ENCODE measurements at regions not wholly inside any gene's neighbourhood (a gene's known extent, or its start where the extent isn't known, plus 50 kb on each side); places are given as distances from the start of the nearest gene placed in this dataset.
"Not testable (repeated sequence)": the region's sequence is repeated elsewhere in the genome, so short reads cannot be mapped to it uniquely, and the experiment has no call there.

DNA sequence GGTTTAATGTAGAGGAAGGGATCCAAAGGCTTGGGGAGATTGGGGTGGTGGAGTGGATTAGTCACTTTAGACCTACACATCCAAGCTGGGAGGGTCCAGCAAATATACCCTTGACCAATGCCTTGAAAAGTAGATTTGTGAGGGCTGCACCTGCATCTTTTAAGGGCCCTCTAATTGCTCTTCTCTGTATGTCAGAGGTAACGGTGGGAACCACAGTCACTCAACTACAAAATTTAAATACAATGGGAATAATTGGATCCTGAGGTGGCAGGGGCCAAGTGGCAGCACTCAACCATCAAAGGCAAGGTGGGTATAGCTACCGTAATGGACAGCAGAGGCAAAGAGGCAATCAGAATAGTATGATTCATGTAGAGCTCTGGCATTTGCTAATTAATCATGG lies 833.7 kb upstream of the ARRDC3 start:
- DNase-seq: not testable (repeated sequence)

GRCh38 chr5:92215116-92215515 lies 832.0 kb upstream of the ARRDC3 start:
- no peak for DNase-seq

DNA sequence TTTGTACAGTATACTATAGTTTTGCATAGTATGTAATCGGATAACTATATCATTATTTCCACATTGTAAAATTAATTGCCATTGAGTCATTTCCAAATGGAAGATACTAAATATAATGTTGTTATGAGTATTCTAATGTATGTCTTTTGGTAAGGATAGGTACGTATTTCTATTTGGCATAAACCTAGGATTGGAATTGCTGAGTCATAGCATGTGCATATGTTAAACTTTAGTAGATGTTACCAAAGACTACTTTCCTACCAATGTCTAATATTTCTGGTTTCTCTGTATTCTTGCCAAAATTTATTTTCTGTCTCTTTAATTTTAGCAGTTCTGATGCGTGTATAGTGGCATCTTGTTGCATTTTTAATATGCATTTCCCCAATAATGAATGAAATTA lies 825.1 kb upstream of the ARRDC3 start:
- DNase-seq: no peak

GRCh38 chr5:92207151-92207550 lies 824.0 kb upstream of the ARRDC3 start:
- DNase-seq: no peak

- no peak for DNase-seq
Observed at GRCh38 chr5:92206681-92207080, 823.6 kb upstream of the ARRDC3 start.

DNA sequence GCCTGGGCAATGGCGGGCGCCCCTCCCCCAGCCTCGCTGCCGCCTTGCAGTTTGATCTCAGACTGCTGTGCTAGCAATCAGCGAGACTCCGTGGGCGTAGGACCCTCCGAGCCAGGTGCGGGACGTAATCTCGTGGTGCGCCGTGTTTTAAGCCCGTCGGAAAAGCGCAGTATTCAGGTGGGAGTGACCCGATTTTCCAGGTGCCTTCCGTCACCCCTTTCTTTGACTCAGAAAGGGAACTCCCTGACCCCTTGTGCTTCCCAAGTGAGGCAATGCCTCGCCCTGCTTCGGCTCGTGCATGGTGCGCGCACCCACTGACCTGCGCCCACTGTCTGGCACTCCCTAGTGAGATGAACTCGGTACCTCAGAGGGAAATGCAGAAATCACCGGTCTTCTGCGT lies 815.9 kb upstream of the ARRDC3 start:
- not testable (repeated sequence) for DNase-seq

DNA sequence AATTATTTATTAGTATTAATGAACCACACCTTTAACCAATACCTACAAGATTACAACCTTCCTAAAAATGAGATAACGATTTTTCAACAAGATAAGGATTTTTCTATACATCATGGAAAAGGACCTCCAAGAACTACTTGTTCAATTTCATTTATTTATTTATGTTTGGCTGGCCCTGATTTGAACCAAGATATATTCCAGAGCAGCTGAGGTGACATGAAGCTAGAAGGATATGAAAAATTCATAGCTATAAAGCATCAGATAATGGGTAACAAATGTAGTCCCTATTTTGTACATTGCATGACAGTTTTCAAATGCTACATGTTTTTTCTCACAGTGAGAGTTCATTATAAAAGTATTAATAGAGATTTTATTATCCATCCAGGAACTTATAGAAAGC lies 798.5 kb upstream of the ARRDC3 start:
- DNase-seq: no peak

DNA sequence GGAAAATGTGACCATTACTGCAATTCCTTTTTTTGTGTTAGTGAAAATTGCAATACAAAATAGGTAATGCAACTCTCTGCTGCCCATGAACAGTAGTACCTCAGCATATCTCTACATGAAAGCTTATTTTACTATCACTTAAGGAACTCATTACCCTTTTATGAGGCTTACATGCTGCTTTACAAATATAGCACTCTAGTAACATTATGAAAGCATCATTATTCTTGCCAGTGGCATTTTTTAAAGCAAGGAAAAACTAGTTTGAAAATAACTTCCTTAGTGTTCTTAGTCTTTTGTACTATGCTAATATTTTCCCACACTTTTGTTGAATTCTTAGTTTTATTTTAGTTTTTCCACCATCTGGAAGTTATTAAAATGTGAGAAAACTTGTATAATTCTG lies 797.3 kb upstream of the ARRDC3 start:
- DNase-seq: no peak

DNA sequence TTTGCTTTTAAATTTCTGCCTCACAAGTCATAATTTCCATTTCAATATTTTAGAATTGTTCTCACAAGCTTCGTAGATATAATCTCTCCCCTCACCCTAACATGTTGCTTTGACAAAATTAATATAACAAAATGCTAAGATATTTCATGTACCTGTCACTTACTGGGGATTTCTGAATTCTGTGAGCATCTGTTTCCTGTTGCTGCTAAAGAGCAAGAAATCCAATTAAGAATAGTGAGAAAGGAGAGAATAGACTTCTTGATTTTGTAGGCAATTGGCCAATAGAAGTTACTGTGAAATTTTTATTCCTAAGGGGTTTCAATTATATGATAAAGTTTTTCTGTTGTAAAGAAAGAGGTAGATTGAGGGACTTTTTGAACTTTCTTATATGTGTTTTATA lies 796.5 kb upstream of the ARRDC3 start:
- DNase-seq: no peak

- no peak for DNase-seq
Observed at GRCh38 chr5:92177926-92178487, 794.9 kb upstream of the ARRDC3 start.

DNA sequence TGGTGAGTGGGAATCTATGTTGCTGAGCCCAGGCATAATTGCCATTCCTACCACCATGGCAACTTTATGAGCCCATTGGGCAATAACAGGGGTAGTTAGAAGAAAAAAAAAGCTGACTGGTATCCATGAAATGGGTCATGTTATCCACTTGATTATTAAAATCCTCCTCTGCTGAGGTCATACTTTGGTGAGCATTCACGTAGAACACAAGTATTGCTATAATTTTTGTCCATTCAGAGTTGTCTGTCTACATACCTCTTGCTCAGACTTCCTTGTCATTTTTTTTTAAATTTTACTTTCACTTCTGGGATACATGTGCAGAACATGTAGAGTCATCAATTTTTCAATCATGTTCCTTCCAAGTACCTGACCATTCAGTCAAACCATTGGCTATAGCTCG lies 780.8 kb upstream of the ARRDC3 start:
- DNase-seq: no peak

DNA sequence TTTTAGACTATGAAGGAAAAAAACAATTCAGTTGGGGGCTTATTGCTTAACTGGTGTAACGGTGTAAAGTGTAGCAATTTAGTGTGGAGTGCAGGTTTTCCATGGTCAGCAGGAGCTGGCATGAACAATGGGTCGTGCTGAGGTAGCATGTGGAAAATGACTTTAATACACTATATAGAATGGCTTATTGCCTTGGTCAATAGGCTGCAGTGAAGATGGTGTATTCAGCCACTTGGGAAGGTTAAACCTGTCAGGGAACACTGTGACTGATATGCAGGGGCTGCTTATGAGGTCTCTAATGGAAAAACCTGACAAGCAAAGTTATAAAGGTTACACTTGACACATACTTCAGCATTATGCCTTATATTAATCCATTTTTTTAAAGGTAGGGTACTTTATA lies 764.7 kb upstream of the ARRDC3 start:
- no peak for DNase-seq

DNA sequence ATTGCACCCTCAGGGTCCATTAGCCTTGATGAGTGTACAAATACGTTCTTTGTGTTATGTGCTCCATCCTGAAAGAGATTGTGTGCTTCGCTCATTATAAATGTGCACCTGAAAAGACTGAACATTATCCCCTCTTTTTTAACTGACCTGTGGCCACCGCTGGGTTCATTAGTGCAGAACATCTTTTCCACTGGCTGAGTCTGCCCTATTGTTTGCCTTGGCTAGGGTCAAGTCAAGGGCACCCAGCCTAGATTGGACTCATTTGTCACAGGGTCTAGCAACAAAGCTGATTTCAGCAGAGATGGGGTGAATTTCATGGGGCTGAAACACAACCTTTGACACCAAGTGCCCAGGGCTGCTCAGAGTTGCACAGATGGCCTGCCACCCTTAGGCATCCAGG lies 764.1 kb upstream of the ARRDC3 start:
- no peak for DNase-seq

DNA sequence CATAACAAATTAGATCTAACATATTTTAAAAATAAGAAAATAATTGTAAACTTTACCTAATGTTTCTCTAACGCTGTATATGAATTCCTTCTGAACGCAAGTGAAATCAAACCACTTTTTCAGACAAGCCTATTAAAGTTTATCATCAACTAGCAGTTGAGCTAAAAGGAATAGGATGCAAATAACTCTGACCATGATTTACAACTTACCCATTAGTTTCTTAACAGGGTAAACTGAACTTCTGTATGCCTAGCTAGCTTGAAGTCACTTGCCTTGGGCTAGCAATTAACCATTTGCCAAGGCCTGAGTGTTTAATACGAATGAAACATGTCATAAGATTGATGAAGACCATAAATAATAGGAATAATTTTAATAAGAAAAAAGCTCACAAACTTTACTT lies 762.7 kb upstream of the ARRDC3 start:
- DNase-seq: no peak

- peak; percentile 6 for DNase-seq
Observed at GRCh38 chr5:92144824-92145223, 761.7 kb upstream of the ARRDC3 start.

- not testable (repeated sequence) for DNase-seq
Observed at GRCh38 chr5:92132294-92132908, 749.3 kb upstream of the ARRDC3 start.

GRCh38 chr5:92126182-92126581 lies 743.1 kb upstream of the ARRDC3 start:
- DNase-seq: no peak

- DNase-seq: no peak
Observed at GRCh38 chr5:92119110-92119509, 736.0 kb upstream of the ARRDC3 start.

- no peak for DNase-seq
Observed at GRCh38 chr5:92106808-92107207, 723.7 kb upstream of the ARRDC3 start.

DNA sequence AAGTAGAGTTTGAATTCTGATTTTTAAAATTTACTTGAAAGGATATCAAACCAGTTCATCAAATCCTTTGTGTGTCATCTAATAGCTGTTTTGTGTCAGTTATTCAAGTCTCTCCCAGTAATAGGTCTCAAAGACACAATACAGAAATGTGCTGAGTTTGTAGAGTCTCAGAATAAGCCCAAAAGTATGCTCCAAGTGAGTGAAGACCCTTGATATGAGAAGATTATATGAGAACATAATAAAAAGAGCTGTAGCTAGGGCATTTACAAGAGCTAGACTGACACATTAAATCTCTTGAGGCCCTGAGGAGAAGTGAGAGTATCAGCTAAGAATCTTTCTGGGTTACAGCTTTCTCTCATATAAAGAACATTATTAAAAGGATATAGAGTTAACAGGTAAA lies 721.0 kb upstream of the ARRDC3 start:
- DNase-seq: no peak

GRCh38 chr5:92102313-92102712 lies 719.2 kb upstream of the ARRDC3 start:
- no peak for DNase-seq

GRCh38 chr5:92092239-92092638 lies 709.1 kb upstream of the ARRDC3 start:
- no peak for DNase-seq

DNA sequence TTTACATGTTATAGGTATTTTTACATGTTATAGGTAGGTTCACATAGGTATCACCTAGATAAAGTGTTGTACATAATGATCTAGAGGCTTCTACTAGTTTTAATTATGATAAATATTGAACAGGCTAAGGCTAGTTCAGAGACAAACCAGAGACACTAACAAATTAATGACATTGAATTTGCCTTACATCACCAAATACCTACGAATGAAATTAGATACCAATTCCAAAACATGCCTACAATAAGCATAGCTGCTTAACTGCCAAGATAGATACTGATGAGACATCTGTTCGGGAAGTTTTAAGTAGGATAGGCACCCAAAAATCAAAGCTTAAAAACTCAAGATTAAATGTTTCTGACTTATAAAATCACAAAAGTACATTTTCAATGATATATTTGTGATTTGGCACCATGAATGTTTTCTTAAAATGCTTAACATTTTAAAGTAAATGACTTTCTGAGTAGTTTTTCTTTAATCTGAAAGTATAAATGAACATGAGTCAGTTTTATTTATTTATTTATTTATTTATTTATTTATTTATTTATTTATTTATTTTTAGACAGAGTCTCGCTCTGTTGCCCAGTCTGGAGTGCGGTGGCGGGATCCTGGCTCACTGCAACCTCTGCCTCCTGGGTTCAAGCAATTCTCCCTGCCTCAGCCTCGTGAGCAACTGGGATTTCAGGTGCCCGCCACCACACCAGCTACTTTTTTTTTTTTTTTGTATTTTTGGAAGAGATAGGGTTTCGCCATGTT lies 703.1 kb upstream of the ARRDC3 start:
- DNase-seq: no peak

DNA sequence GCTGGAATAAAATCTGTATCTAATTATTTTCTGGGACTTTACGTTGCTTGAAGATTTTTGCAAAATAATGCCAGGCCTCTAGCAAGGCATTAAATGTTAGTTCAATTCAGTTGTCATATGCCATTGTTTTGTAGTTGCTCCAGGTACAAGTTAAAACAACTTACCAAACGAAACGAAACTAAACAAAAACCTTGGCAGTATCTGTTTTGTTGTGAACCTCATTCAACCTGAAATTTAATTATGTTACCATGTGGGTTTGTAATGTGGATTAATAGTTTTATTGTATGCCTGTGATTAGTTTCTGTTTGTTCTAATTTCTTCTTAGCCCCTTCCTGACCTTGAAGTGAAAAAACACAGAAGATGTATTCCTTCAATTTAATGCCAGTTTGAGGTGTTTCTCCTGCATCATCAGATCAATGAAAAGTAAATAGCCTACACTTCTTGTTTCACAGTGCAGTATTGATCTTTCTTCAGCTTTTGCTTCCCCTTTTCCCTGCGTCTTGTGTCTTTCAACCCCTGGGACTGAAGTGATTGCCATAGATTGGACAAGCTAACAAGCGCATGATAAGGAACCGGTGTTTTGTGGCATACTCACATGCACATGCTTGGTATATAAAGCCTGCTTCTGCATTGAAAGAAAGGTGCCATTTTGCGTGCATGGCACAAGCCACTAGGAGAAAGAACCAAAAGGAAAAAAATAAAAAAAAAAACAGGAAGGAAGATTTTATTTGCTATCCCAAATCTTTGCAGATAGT lies 699.0 kb upstream of the ARRDC3 start:
- DNase-seq: no peak
